OCI-M2 (cell line): ENCODE measurements at regions not wholly inside any gene's neighbourhood (a gene's known extent, or its start where the extent isn't known, plus 50 kb on each side); places are given as distances from the start of the nearest gene placed in this dataset.

ENCODE experiments used
- DNase-seq: peaks from one replicate; lab custom pipeline; 2025; ENCODE audit not compliant: unreplicated experiment; lab: John Stamatoyannopoulos, UW

DNA sequence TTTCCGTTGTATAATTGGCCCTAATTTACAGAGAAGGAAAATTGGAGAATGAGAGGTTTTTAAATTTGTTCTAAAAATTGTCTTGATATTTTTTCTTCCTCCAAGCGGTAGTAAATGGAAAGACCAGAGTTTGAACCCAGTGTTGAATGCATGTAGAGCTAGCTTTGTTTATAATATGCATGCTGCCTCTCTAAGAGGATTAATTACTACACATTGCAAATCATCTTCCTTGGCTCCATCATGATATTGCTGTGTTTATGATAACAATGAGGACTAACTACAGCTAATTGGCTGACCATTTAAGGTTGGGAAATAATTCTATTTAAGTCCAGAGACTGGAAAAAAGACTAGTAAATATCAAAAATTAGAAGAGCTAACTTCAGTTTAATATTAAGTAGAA, 338.5 kb downstream of the PLK2 start:
- DNase-seq, result no peak

DNA sequence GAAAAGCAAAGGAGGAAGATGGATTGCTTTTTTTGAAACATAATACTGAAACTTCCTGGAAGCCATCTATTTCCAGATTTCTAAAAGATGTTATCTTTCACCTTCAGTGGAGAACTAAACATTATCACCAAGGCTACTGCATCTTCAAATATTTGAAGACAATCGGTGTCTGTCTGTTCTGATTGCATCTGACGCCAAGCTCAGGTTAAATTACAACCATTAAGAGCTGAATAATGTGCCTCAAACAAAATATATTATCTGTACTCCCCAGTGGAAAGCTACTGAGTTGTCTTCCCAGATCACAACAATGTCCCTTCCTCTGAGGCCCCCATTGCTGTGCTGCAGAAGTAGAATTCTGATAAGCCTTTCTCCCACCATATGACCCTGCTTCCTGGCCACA, 342.3 kb downstream of the PLK2 start:
- DNase-seq, result no peak

DNA sequence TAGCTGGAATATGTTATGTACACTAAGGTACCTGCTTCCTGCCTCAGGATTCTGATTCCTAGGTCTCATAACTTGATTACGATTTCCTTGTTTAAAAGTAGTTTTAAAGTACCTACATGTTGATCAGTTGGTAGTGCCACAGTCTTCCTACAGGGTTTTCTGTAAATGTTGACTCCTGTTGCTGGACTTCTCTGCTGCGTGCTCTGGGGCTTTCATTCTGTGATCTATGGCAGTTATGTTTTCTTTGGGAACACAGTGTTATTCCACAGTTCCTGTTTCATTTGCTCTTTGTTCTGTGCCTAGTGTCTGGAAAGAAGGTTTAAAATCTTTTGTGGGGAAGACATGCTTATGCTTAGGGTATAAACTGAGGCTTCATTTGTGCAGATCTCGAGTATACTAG, 343.5 kb downstream of the PLK2 start:
- no peak for DNase-seq

DNA sequence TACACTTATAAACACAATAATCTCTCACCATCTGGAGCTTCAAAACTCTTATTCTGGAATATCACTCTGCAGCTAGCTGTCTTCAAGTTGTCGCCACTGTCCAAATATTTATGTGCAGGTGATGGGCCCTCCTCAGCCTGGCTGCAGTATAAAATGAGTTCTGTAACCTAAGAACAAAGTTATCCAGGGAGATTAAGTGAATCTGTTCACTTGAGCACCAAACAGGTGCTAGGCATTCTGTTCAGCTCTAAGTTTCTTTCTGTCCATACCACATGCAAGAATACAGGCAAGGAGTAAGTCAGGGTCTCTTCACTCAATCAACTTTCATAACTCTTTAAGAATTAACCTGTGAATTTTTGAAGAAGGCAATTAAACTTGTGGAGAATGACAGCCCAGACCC, 344.1 kb downstream of the PLK2 start:
- no peak for DNase-seq

GRCh38 chr5:58114324-58114723, 345.6 kb downstream of the PLK2 start:
- DNase-seq, result no peak

- DNase-seq, result no peak
Measured at GRCh38 chr5:58113172-58113571, 346.7 kb downstream of the PLK2 start.

DNA sequence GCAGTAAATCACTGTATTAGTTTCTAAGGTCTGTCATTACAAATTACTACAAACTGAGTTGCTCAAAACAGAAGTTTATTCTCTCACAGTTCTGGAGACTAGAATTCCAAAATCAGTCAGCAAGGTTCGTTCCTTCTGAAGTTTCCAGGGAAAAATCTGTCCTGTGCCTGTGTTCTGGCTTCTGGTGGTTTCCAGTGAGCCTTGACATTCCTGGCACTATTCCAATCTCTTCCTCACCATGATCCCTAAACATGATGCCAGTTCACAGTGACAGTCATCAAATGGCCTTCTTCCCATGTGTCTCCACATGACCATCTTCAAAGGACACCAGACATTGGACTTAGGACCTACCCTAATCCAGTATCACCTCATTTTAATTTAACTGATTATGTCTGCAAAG, 351.4 kb downstream of the PLK2 start:
- no peak for DNase-seq

DNA sequence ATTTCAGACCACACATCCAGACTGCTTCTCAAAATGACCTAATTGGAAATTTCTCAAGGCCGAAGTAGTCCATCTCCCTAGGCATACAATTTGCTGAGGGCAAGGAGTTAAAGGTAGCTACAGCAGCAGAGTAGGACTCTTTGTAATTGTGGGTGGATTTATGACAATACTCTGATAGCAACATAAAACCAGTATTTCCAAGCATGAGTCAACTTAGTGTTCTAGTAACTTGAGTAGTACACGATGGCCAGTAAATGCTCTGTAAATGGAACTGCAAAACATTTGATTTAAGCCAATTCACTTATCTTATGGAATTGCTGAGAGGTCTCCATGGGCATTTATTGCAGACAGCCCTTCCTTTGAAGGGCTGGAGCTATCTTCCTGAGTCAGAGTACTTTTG, 352.2 kb downstream of the PLK2 start:
- no peak for DNase-seq

DNA sequence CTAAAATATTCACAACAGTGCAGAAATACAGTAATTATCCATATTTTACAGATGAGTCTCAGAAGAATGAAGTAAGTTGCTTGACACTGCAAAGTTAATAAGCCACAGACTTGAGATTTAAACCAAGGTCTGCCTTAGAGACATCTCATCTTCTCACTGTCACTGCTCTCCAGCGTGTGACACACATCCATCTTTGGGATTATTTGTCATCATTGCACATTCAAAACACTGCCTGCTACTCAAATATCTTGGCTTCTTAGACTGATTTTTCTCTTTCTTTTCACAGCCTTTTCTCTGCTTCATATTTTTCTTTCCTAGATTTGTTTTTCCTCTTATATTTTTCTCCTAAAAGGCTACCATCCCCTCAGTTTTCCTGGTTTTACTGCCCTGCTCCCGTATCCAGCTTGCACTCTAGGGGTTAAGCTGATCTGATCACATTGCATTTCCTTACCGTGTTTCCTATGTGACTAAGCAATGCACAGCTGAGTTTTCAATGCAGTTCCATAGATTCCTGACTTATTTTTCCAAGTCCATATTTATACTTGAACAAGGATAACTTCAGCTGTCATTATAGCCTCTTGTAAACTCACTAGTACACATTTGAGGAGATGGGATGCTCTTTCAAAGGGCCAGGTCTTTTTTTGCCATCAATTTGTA, 353.0 kb downstream of the PLK2 start:
- DNase-seq, result no peak

- DNase-seq, result no peak
Measured at GRCh38 chr5:58105836-58106235, 354.1 kb downstream of the PLK2 start.

DNA sequence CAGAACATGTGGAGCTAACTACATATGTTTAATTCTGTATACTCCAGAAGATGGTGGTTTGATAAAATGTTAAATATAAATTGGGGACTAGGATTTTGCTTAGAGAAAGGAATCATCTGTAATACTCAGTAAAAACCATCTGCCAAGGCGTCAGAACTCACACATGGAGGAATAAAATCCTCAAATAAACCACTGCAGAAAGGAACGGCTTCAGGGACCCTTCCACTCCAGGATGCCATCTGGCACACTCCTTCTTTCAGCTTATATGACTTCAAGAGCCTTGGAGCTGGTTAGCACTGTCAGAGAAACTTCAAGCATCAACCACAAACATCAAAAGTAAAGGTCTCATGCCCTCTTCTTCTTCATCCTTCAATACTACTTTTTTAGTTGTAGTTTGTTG, 360.6 kb downstream of the PLK2 start:
- DNase-seq, result no peak

DNA sequence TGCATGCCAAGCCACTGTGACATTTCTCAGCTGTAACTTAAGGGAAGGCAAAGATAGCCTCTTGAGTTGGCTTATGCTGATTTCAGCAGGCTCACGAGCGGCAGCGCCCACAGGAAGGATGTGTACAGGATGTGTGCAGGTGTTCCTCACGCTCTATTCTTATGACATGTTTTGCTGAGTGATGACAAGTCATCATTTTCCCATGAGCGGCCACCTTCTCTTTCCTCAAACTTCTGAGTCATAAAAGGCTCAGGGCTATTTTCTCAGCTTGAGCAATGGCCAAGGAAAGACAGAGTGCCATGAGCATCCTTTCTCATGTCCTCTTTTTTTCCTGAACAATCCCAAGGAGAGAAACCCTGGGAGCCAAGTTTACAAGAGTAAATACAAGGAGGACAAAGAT, 365.9 kb downstream of the PLK2 start:
- DNase-seq, result no peak

DNA sequence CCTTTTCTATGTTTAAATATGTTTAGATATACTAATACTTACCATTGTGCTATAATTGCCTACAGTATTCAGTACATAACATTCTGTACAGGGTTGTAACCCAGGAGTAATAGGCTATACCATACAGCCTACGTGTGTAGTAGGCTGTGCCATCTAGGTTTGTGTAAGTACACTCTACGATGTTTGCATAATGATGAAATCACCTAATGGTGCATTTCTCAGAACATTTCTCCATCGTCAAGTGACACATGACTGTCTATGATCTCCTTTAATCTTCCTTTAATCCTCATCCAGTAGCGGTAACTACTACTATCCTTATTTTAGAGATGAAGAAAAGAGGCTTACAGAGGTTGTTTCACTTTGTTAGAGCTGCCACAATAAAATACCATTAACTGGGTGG, 369.2 kb downstream of the PLK2 start:
- no peak for DNase-seq

- DNase-seq, result no peak
Measured at GRCh38 chr5:58088941-58089340, 370.9 kb downstream of the PLK2 start.

DNA sequence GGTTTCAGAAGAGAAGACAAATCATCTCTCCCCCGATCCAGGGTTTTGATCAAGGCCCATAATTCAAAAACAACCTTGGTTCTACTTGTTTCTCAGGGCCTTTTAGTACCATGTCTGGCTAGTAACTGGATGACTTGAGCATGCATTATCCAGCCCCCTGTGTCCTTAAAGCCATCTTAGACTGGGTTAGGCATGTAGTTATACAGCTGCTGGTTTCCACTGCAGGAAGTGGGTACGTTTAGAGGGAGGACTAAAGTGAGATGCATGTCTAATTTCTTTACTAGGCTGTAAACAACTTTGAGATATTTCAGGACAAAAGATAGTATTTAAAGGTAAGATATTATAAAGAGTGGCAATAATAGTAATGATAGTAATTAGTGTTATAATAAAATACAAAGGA, 372.0 kb downstream of the PLK2 start:
- DNase-seq, result no peak

GRCh38 chr5:58087123-58087522, 372.8 kb downstream of the PLK2 start:
- no peak for DNase-seq

DNA sequence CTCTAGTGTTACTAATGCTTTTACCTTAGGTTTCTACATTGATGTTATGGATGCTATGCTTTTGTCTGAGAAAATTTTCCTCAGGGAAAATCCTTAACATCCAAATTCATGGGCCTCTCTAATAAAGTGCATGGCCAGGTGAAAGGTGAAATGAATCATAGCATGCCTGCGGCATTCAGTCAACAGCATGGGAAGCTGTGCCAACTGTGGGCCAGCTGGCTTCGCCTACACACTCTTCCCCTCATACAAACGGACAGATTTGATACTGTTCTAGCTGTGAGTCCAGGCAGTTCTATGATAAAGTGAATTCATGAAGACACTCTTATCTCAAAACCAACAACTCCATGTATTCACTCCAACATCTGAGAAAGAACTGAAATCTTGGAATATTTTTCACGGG, 374.1 kb downstream of the PLK2 start:
- DNase-seq, result no peak

- no peak for DNase-seq
Measured at GRCh38 chr5:58081435-58081834, 378.5 kb downstream of the PLK2 start.

DNA sequence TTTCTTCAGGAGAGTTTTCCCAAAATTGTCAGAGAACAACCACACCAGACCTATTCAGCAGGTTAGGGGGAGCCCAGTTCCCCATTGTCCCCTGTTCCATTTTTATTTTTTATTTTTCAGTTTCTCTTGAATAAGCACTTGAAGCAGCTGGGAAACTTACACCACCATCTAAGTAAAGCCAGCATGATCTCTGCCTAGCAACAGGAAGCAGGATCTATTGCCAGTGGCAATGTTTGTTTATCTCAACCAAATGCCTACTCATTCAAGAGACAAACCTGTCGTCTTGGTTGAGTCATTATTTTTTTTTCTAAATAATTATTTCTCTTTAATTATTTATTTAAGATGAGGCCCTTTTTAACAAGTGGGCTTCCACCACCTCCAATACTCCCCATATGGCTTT, 379.3 kb downstream of the PLK2 start:
- no peak for DNase-seq

GRCh38 chr5:58077966-58078365, 381.9 kb downstream of the PLK2 start:
- DNase-seq, result no peak

- no peak for DNase-seq
Measured at GRCh38 chr5:58077416-58077815, 382.5 kb downstream of the PLK2 start.

- no peak for DNase-seq
Measured at GRCh38 chr5:58076483-58077257, 383.2 kb downstream of the PLK2 start.

GRCh38 chr5:58075907-58076306, 384.0 kb downstream of the PLK2 start:
- DNase-seq, result no peak
